Aorta (tissue), 5 donors: ENCODE measurements at regions not wholly inside any gene's neighbourhood (a gene's known extent, or its start where the extent isn't known, plus 50 kb on each side); places are given as distances from the start of the nearest gene placed in this dataset.
A peak's percentile ranks its signal among the peaks of the same experiment; 100 is the strongest.

Experiments
- ATAC-seq: fragments of 200-7000 bp; cut with Tn5 transposase; one replicate; pipeline ENCODE4 v1.9.1; 2022; ENCODE audit warnings: moderate library complexity; ENCODE audit not compliant: low FRiP score
- DNase-seq, 2 donors: peaks; one replicate each; pipeline ENCODE4 v3.0.0-alpha.2; 2020
- H3K27ac ChIP-seq, 2 donors: one replicate each; pipeline ENCODE4 v1.5.1; 2013; ENCODE audit warnings: low read length in 2 of 2, mild to moderate bottlenecking in 2 of 2, moderate library complexity in 2 of 2, control low read depth in 1 of 2, inconsistent platforms in 1 of 2, low read depth in 1 of 2
- H3K27me3 ChIP-seq, 2 donors: one replicate each; pipeline ENCODE4 v1.6.1; 2013; ENCODE audit warnings: control low read depth in 1 of 2, low read length in 1 of 2, mild to moderate bottlenecking in 1 of 2, moderate library complexity in 1 of 2; ENCODE audit not compliant: insufficient read depth in 2 of 2, control insufficient read depth in 1 of 2
- H3K36me3 ChIP-seq, 2 donors: one replicate each; pipeline ENCODE4 v1.6.1; 2013; ENCODE audit warnings: control low read depth in 1 of 2, low read length in 1 of 2, mild to moderate bottlenecking in 1 of 2; ENCODE audit not compliant: insufficient read depth in 2 of 2, control insufficient read depth in 1 of 2
- H3K4me1 ChIP-seq, 2 donors: one replicate each; pipeline ENCODE4 v1.6.1; 2013; ENCODE audit warnings: low read length in 2 of 2, control low read depth in 1 of 2, mild to moderate bottlenecking in 1 of 2, moderate library complexity in 1 of 2; ENCODE audit not compliant: insufficient read depth in 2 of 2, control insufficient read depth in 1 of 2
- H3K4me3 ChIP-seq, 2 donors: one replicate each; pipeline ENCODE4 v1.5.1; 2013; ENCODE audit warnings: low read length in 2 of 2, control low read depth in 1 of 2, mild to moderate bottlenecking in 1 of 2
- H3K9me3 ChIP-seq: one replicate; pipeline ENCODE4 v1.6.1; 2013; ENCODE audit warnings: mild to moderate bottlenecking, low read length; ENCODE audit not compliant: control insufficient read depth
- WGBS, 2 donors: extraction: QIAGEN DNeasy Blood & Tissue Kit; methylation state at CpG; one replicate each; pipeline ENCODE4 v1.1.7; 2013; 5-methylcytosine and 5-hydroxymethylcytosine counted together
- intact Hi-C, 2 donors: fragments of 100-400 bp; cut with DNase I; formaldehyde crosslinking; loops; one replicate each; pipeline versions ENCODE4 v1.14.2 to v1.15.0; 2022
- donor health status: healthy with polysubstance abuse.
- donor health status: Bipolar disorder and iron deficiency.
- donor health status: DM: no; HTN: no; CAD: no.
- donor health status: DM: no; HTN: no; CAD: no.
- donor health status: DM: yes; HTN: yes; CAD: no.

- DNase-seq = no peak
- 72 to 82% methylated on average over 2 of the region's 2 CpGs for WGBS, 2 donors
- Histone ChIP-seq H3K36me3 (no peaks in the 10 kb centered on the region), H3K4me1 (peaks cover 0 to 3% of the 10 kb centered on the region in 2 donors), H3K27ac (no peak overlapping the region), H3K27me3 (no peaks in the 10 kb centered on the region), H3K4me3 (no peak overlapping the region), H3K9me3 (no peaks in the 10 kb centered on the region)
- intact Hi-C loops = no loop called here
- ATAC-seq = no peak
Observed at GRCh38 chr7:82567841-82568240, 124.3 kb upstream of the CACNA2D1 start.

GRCh38 chr7:82567356-82567755 is 123.8 kb upstream of the CACNA2D1 start:
- intact Hi-C loops = no loop called here
- Histone ChIP-seq H3K4me3 (no peak overlapping the region), H3K4me1 (peaks cover 0 to 3% of the 10 kb centered on the region in 2 donors), H3K36me3 (no peaks in the 10 kb centered on the region), H3K9me3 (no peaks in the 10 kb centered on the region), H3K27ac (no peak overlapping the region), H3K27me3 (no peaks in the 10 kb centered on the region)
- DNase-seq (no peak), ATAC-seq (no peak)
- 57 to 69% methylated on average over 2 of the region's 2 CpGs for WGBS, 2 donors

GRCh38 chr7:82566752-82567151 is 123.2 kb upstream of the CACNA2D1 start:
- H3K9me3 ChIP-seq = no peaks in the 10 kb centered on the region
- no peaks in the 10 kb centered on the region for H3K36me3 ChIP-seq
- H3K27ac ChIP-seq = no peak overlapping the region
- intact Hi-C loops = no loop called here
- H3K4me1 ChIP-seq = peaks cover 0 to 3% of the 10 kb centered on the region in 2 donors
- H3K4me3 ChIP-seq = no peak overlapping the region
- 3 to 4% methylated on average over 1 of the region's 1 CpG for WGBS, 2 donors
- DNase-seq (peak in 1 of 2 donors; percentile 62), ATAC-seq (peak; percentile 74)
- H3K27me3 ChIP-seq = no peaks in the 10 kb centered on the region

GRCh38 chr7:82562716-82563404 is 119.3 kb upstream of the CACNA2D1 start:
- no peak for ATAC-seq

GRCh38 chr7:82559193-82559805 is 115.7 kb upstream of the CACNA2D1 start:
- Histone ChIP-seq H3K9me3 (no peaks in the 10 kb centered on the region), H3K27me3 (no peaks in the 10 kb centered on the region), H3K36me3 (no peaks in the 10 kb centered on the region), H3K4me1 (no peaks in the 10 kb centered on the region), H3K27ac (no peak overlapping the region), H3K4me3 (no peak overlapping the region)
- ATAC-seq (no peak), DNase-seq (no peak)
- WGBS, 2 donors = 41 to 42% methylated on average over 7 of the region's 7 CpGs
- intact Hi-C loops = no loop called here

More at GRCh38 chr7:82562716-82563404, 119.3 kb upstream of the CACNA2D1 start:
- H3K4me1 ChIP-seq = peaks cover 0 to 3% of the 10 kb centered on the region in 2 donors
- no peak overlapping the region for H3K27ac ChIP-seq
- H3K27me3 ChIP-seq = no peaks in the 10 kb centered on the region
- H3K36me3 ChIP-seq = no peaks in the 10 kb centered on the region
- WGBS, 2 donors = 71 to 74% methylated on average over 2 of the region's 2 CpGs
- no peak for DNase-seq
- no peaks in the 10 kb centered on the region for H3K9me3 ChIP-seq
- no peak overlapping the region for H3K4me3 ChIP-seq
- intact Hi-C loops = no loop called here

DNA sequence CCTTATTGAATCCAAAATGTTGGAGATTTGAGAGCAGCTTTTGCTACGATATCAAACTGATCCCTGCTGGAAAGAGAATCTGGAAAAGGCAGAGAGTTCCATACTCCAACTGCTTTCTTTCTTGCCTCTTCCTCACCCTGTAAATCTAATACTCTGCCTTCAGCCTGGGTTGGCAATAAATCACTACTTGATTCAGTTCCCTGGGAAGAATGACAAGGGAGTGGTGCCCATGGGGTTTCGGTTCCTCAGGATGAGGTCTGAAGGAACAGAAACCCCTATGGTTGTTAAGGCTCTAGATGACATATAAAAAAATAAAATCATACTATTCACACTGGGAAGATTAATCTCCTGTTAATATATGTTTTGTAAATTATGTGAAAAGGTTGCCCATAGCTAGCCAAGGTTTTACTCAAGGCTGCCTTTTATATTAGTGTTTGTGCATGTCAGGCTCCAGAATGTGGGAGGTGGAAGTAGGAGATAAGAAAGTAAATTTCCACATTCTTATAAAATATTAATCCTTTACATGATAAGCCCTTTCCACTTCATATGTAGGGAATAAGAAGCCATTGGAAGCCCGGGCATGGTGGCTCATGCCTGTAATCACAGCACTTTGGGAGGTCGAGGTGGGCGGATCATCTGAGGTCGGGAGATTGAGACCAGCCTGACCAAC is 106.2 kb upstream of the CACNA2D1 start:
- no peak overlapping the region for H3K4me3 ChIP-seq
- DNase-seq = no peak
- 62 to 65% methylated on average over 6 of the region's 6 CpGs for WGBS, 2 donors
- intact Hi-C loops = no loop called here
- no peak for ATAC-seq
- no peaks in the 10 kb centered on the region for H3K4me1 ChIP-seq
- no peaks in the 10 kb centered on the region for H3K27me3 ChIP-seq
- no peaks in the 10 kb centered on the region for H3K9me3 ChIP-seq
- no peaks in the 10 kb centered on the region for H3K36me3 ChIP-seq
- no peak overlapping the region for H3K27ac ChIP-seq

DNA sequence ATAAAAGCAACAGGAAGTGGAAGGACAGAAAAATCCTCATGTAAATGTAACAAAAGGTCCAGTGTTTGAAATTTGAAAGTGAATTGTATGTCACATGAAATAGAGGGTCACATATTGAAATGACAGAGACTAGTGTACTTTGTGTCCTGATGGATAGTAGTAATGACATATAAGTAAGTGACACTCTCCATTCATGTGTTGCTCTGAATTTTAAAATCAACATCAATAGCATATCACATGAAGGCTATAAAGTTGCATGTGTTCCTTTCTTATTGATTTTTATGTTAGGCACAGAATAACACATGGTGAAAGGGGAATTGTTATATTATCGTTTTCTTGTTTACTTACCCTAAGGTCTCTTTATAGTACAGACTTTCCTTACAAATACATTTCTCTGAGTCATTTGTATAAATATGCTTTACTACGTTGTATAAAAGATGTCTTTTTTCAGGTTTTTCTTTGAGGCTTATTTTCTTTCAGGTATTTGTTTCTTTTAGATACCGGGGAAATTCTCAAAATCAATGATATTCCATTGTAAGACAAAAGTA is 104.6 kb upstream of the CACNA2D1 start:
- no peak for DNase-seq
- WGBS, 2 donors = 74% methylated on average over 3 of the region's 3 CpGs
- H3K4me3 ChIP-seq = no peak overlapping the region

GRCh38 chr7:82542665-82543064 is 99.1 kb upstream of the CACNA2D1 start:
- DNase-seq = no peak
- no peak for ATAC-seq
- H3K4me1 ChIP-seq = no peaks in the 10 kb centered on the region
- no peaks in the 10 kb centered on the region for H3K36me3 ChIP-seq
- intact Hi-C loops = no loop called here
- no peaks in the 10 kb centered on the region for H3K27me3 ChIP-seq
- no peak overlapping the region for H3K4me3 ChIP-seq
- H3K27ac ChIP-seq = no peak overlapping the region
- no peaks in the 10 kb centered on the region for H3K9me3 ChIP-seq
- 1 to 3% methylated on average over 2 of the region's 2 CpGs for WGBS, 2 donors

More for the DNA sequence above, 104.6 kb upstream of the CACNA2D1 start:
- H3K36me3 ChIP-seq = no peaks in the 10 kb centered on the region
- H3K27ac ChIP-seq = no peak overlapping the region
- no peaks in the 10 kb centered on the region for H3K4me1 ChIP-seq
- no peak for ATAC-seq
- no peaks in the 10 kb centered on the region for H3K27me3 ChIP-seq
- H3K9me3 ChIP-seq = no peaks in the 10 kb centered on the region
- intact Hi-C loops = no loop called here
